HS-5 (cell line): ENCODE measurements at regions not wholly inside any gene's neighbourhood (a gene's known extent, or its start where the extent isn't known, plus 50 kb on each side); places are given as distances from the start of the nearest gene placed in this dataset.
"Not testable (repeated sequence)": the region's sequence is repeated elsewhere in the genome, so short reads cannot be mapped to it uniquely, and the experiment has no call there.

Source experiments
- DNase-seq: peaks from one replicate; pipeline ENCODE4 v3.0.0-alpha.2; 2012; ENCODE audit warnings: low read depth

GRCh38 chr11:25319127-25319526 is 822.3 kb downstream of the LUZP2 start:
- no peak for DNase-seq

- DNase-seq, result no peak
Measured at GRCh38 chr11:25327656-25328055, 830.8 kb downstream of the LUZP2 start.

- DNase-seq, result no peak
Measured at GRCh38 chr11:25339281-25339680, 842.4 kb downstream of the LUZP2 start.

GRCh38 chr11:25349537-25349936 is 852.7 kb downstream of the LUZP2 start:
- no peak for DNase-seq

GRCh38 chr11:25350899-25351803 is 854.3 kb downstream of the LUZP2 start:
- DNase-seq, result no peak

- DNase-seq, result no peak
Measured at GRCh38 chr11:25357133-25357532, 860.3 kb downstream of the LUZP2 start.

- DNase-seq, result no peak
Measured at GRCh38 chr11:25377466-25377865, 880.6 kb downstream of the LUZP2 start.

GRCh38 chr11:25396847-25397246 is 900.0 kb downstream of the LUZP2 start:
- no peak for DNase-seq

GRCh38 chr11:25408146-25408545 is 911.3 kb downstream of the LUZP2 start:
- DNase-seq, result no peak

- DNase-seq, result no peak
Measured at GRCh38 chr11:25415793-25416192, 916.1 kb upstream of the ANO3 start.

GRCh38 chr11:25423436-25424199 is 908.3 kb upstream of the ANO3 start:
- peak; percentile 50 for DNase-seq

GRCh38 chr11:25432376-25432775 is 899.6 kb upstream of the ANO3 start:
- no peak for DNase-seq

GRCh38 chr11:25435197-25435596 is 896.7 kb upstream of the ANO3 start:
- no peak for DNase-seq

- DNase-seq, result no peak
Measured at GRCh38 chr11:25436326-25436725, 895.6 kb upstream of the ANO3 start.

- no peak for DNase-seq
Measured at GRCh38 chr11:25441421-25441820, 890.5 kb upstream of the ANO3 start.

GRCh38 chr11:25449091-25449490 is 882.8 kb upstream of the ANO3 start:
- DNase-seq, result no peak

GRCh38 chr11:25453471-25453870 is 878.5 kb upstream of the ANO3 start:
- DNase-seq, result no peak

- no peak for DNase-seq
Measured at GRCh38 chr11:25456211-25456610, 875.7 kb upstream of the ANO3 start.

GRCh38 chr11:25483915-25484635 is 847.9 kb upstream of the ANO3 start:
- DNase-seq, result no peak

- DNase-seq, result no peak
Measured at GRCh38 chr11:25485315-25485714, 846.6 kb upstream of the ANO3 start.

- DNase-seq, result not testable (repeated sequence)
Measured at GRCh38 chr11:25486338-25486737, 845.6 kb upstream of the ANO3 start.

- DNase-seq, result not testable (repeated sequence)
Measured at GRCh38 chr11:25488176-25488575, 843.8 kb upstream of the ANO3 start.

- DNase-seq, result not testable (repeated sequence)
Measured at GRCh38 chr11:25501426-25501825, 830.5 kb upstream of the ANO3 start.
